Neural cell (in vitro differentiated cells): ENCODE measurements at regions not wholly inside any gene's neighbourhood (a gene's known extent, or its start where the extent isn't known, plus 50 kb on each side); places are given as distances from the start of the nearest gene placed in this dataset.

Experiments
- H2AFZ ChIP-seq: fragments of 200-600, 300-800 bp; sonication (generic), shearing (Covaris generic); 2 replicates; pipeline ENCODE4 v1.6.0; 2014; ENCODE audit warnings: low read depth, mild to moderate bottlenecking, antibody characterized with exemption, low read length, moderate library complexity
- H3F3A ChIP-seq: fragments of 200-600 bp; shearing (Covaris generic); 2 replicates; pipeline ENCODE4 v1.6.1; 2016; ENCODE audit warnings: mild to moderate bottlenecking, moderate library complexity, mixed read lengths, antibody characterized with exemption, low read length; ENCODE audit not compliant: insufficient read depth, poor library complexity, severe bottlenecking
- H3K27ac ChIP-seq: fragments of 200-600, 300-800 bp; sonication (generic), shearing (Covaris generic); 2 replicates; pipeline ENCODE4 v1.5.1; 2014; ENCODE audit warnings: mild to moderate bottlenecking, low read length, moderate library complexity
- H3K27me3 ChIP-seq: fragments of 300-800, 200-600 bp; sonication (generic), shearing (Covaris generic); 2 replicates; pipeline ENCODE4 v1.6.0; 2014; ENCODE audit warnings: mild to moderate bottlenecking, low read depth, low read length, moderate library complexity; ENCODE audit not compliant: insufficient read depth
- H3K36me3 ChIP-seq: fragments of 300-800, 200-600 bp; sonication (generic), shearing (Covaris generic); 2 replicates; pipeline ENCODE4 v1.5.1; 2014; ENCODE audit warnings: mild to moderate bottlenecking, antibody characterized with exemption, low read length, moderate library complexity; ENCODE audit not compliant: insufficient read depth
- H3K4me2 ChIP-seq: fragments of 300-800, 200-600 bp; sonication (generic), shearing (Covaris generic); 2 replicates; pipeline ENCODE4 v1.6.0; 2014; ENCODE audit warnings: mild to moderate bottlenecking, low read length
- H3K4me3 ChIP-seq: fragments of 300-800, 200-600 bp; sonication (generic), shearing (Covaris generic); 2 replicates; pipeline ENCODE4 v1.5.1; 2014; ENCODE audit warnings: mild to moderate bottlenecking, low read length, moderate library complexity
- H3K79me2 ChIP-seq: fragments of 200-600 bp; shearing (Covaris generic); replicated peaks from 2 replicates; pipeline ENCODE4 v1.6.0; 2014; ENCODE audit warnings: mild to moderate bottlenecking, low read length, moderate library complexity; ENCODE audit not compliant: insufficient read depth
- H3K9ac ChIP-seq: fragments of 300-800, 200-600 bp; sonication (generic), shearing (Covaris generic); 2 replicates; pipeline ENCODE4 v1.6.1; 2016; ENCODE audit warnings: mild to moderate bottlenecking, low read length, mixed read lengths
- H3K9me2 ChIP-seq: fragments of 200-600 bp; shearing (Covaris generic); 2 replicates; pipeline ENCODE4 v1.6.1; 2016; ENCODE audit warnings: mild to moderate bottlenecking, low read length, mixed read lengths; ENCODE audit not compliant: insufficient read depth
- H3K9me3 ChIP-seq: fragments of 200-600, 300-800 bp; sonication (generic), shearing (Covaris generic); 2 replicates; pipeline ENCODE4 v1.6.1; 2016; ENCODE audit warnings: mild to moderate bottlenecking, mixed run types, low read length, moderate library complexity, mixed read lengths
- H4K20me1 ChIP-seq: fragments of 200-600 bp; shearing (Covaris generic); 2 replicates; pipeline ENCODE4 v1.6.1; 2016; ENCODE audit warnings: mild to moderate bottlenecking, mixed run types; ENCODE audit not compliant: insufficient read depth
- EP300 ChIP-seq: fragments of 450-650 bp; conservative IDR thresholded peaks from 2 replicates; pipeline ENCODE4 v1.6.1; 2014; ENCODE audit warnings: antibody characterized with exemption, mild to moderate bottlenecking, moderate library complexity; ENCODE audit not compliant: poor library complexity, severe bottlenecking
- EZH2 ChIP-seq: fragments of 200-600, 300-800 bp; shearing (Covaris generic), sonication (generic); IDR thresholded peaks from 2 replicates; pipeline ENCODE4 v1.6.1; 2014; ENCODE audit warnings: antibody characterized with exemption, low read length, borderline replicate concordance, mild to moderate bottlenecking; ENCODE audit not compliant: insufficient read depth, poor library complexity, severe bottlenecking
- MXI1 ChIP-seq: fragments of 450-650 bp; conservative IDR thresholded peaks from 2 replicates; pipeline ENCODE4 v1.6.1; 2014; ENCODE audit warnings: antibody characterized with exemption, mild to moderate bottlenecking; ENCODE audit not compliant: poor library complexity, severe bottlenecking
- POLR2AphosphoS5 ChIP-seq: IDR thresholded peaks from 2 replicates; pipeline ENCODE4 v1.6.1; 2012
- RAD21 ChIP-seq: fragments of 450-650 bp; conservative IDR thresholded peaks from 2 replicates; pipeline ENCODE4 v1.6.1; 2014; ENCODE audit warnings: antibody characterized with exemption, mild to moderate bottlenecking, moderate library complexity
- SMC3 ChIP-seq: fragments of 450-650 bp; conservative IDR thresholded peaks from 2 replicates; pipeline ENCODE4 v1.6.1; 2014; ENCODE audit warnings: antibody characterized with exemption, mild to moderate bottlenecking, moderate library complexity; ENCODE audit not compliant: poor library complexity
- TAF1 ChIP-seq: IDR thresholded peaks from 2 replicates; pipeline ENCODE4 v1.6.1; 2012; ENCODE audit warnings: low read depth
- TF ChIP-seq, protein P1 (sequence below): IDR thresholded peaks from 2 replicates; pipeline ENCODE4 v1.6.1; 2012; ENCODE audit warnings: borderline replicate concordance
- TF ChIP-seq, protein P2 (sequence below): fragments of 450-650 bp; IDR thresholded peaks from 2 replicates; pipeline ENCODE4 v1.5.1; 2014; ENCODE audit warnings: antibody characterized with exemption, mild to moderate bottlenecking, moderate library complexity; ENCODE audit not compliant: poor library complexity, severe bottlenecking

DNA sequence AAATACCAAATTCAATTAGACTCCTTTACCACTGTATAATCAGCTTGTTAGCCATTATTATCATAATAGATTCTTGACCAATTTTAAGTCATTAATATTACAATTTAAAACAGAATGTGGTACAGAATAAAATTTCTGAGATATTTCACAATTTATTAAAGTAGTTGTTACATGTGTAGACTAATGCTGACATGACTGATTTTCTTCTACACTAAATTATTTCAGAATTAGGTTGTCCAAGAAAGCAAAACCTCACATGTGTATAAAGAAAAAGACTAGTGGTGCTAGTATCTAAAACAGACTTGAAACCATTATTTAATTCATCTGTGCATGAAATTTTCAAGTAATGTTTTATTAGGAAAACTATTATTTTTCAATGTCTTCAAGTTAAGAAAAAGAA, 79.2 kb upstream of the COL3A1 start:
- Histone ChIP-seq H4K20me1 (no peaks in the 10 kb centered on the region), H3K79me2 (no peaks in the 10 kb centered on the region), H3K4me2 (no peak overlapping the region), H3K9me3 (no peaks in the 10 kb centered on the region), H3F3A (no peaks in the 10 kb centered on the region), H3K9me2 (no peaks in the 10 kb centered on the region), H3K27ac (no peak overlapping the region), H3K27me3 (no peaks in the 10 kb centered on the region), H3K9ac (no peak overlapping the region), H3K4me3 (no peak overlapping the region), H2AFZ (no peak overlapping the region), H3K36me3 (no peaks in the 10 kb centered on the region)
- no peak for TF ChIP-seq TAF1

DNA sequence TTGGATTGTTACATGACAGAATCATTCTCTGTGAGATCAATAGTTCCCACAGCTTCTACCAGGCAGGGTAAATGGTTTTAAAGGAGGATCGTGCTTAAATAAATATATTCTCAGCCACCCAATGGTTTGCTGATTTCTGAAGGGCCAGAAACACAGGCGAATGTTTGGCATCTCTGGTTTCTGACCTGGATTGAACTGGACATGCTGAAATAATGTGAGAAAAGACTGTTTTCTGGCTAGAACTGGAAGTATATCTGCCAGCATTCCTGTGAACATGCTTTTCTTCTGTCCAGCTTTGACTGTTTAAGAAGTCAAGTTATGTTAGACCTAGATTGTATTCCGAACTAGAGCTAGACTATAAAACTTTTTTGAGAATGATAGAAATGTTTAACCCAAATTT, 77.1 kb upstream of the COL3A1 start:
- H3K27ac ChIP-seq, result no peak overlapping the region
- no peak overlapping the region for H3K9ac ChIP-seq
- no peaks in the 10 kb centered on the region for H3K36me3 ChIP-seq
- H3K9me3 ChIP-seq, result no peaks in the 10 kb centered on the region
- H3K4me3 ChIP-seq, result no peak overlapping the region
- no peak overlapping the region for H3K4me2 ChIP-seq
- H3K9me2 ChIP-seq, result no peaks in the 10 kb centered on the region
- TF ChIP-seq EZH2, result no peak
- no peak for TF ChIP-seq RAD21
- TF ChIP-seq, protein P1, sequence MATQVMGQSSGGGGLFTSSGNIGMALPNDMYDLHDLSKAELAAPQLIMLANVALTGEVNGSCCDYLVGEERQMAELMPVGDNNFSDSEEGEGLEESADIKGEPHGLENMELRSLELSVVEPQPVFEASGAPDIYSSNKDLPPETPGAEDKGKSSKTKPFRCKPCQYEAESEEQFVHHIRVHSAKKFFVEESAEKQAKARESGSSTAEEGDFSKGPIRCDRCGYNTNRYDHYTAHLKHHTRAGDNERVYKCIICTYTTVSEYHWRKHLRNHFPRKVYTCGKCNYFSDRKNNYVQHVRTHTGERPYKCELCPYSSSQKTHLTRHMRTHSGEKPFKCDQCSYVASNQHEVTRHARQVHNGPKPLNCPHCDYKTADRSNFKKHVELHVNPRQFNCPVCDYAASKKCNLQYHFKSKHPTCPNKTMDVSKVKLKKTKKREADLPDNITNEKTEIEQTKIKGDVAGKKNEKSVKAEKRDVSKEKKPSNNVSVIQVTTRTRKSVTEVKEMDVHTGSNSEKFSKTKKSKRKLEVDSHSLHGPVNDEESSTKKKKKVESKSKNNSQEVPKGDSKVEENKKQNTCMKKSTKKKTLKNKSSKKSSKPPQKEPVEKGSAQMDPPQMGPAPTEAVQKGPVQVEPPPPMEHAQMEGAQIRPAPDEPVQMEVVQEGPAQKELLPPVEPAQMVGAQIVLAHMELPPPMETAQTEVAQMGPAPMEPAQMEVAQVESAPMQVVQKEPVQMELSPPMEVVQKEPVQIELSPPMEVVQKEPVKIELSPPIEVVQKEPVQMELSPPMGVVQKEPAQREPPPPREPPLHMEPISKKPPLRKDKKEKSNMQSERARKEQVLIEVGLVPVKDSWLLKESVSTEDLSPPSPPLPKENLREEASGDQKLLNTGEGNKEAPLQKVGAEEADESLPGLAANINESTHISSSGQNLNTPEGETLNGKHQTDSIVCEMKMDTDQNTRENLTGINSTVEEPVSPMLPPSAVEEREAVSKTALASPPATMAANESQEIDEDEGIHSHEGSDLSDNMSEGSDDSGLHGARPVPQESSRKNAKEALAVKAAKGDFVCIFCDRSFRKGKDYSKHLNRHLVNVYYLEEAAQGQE, result no peak
- H4K20me1 ChIP-seq, result no peaks in the 10 kb centered on the region
- no peaks in the 10 kb centered on the region for H3K27me3 ChIP-seq
- H3F3A ChIP-seq, result no peaks in the 10 kb centered on the region
- no peaks in the 10 kb centered on the region for H3K79me2 ChIP-seq
- H2AFZ ChIP-seq, result no peak overlapping the region

DNA sequence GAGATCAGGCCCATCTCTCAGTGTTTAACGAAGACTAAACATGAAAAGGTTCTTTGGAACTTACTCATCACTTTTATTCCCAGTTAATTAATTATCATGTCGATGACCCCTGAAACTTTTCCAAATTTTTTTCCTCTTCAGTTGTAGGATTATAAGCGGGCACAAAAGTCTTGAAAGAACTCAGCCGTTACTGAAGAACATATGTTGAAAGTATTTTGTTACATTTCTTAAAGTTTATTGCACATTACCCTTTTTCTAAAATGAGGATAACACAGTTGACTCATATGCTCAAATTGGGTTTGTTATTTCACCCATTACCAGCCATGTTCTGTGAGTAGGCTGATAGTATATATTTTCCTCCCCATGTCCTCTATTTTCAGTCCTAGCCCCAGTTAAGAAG, 75.9 kb upstream of the COL3A1 start:
- Histone ChIP-seq H3K4me3 (no peak overlapping the region), H3K9ac (no peak overlapping the region), H3K79me2 (no peaks in the 10 kb centered on the region), H3K9me2 (no peaks in the 10 kb centered on the region), H4K20me1 (no peaks in the 10 kb centered on the region), H3K27me3 (no peaks in the 10 kb centered on the region), H3K36me3 (no peaks in the 10 kb centered on the region), H3K27ac (no peak overlapping the region), H2AFZ (no peak overlapping the region), H3K9me3 (no peaks in the 10 kb centered on the region), H3F3A (no peaks in the 10 kb centered on the region), H3K4me2 (no peak overlapping the region)
- TF ChIP-seq TAF1, result no peak
- TF ChIP-seq POLR2AphosphoS5, result no peak
- TF ChIP-seq, protein P1, result no peak
- no peak for TF ChIP-seq EP300
- TF ChIP-seq EZH2, result no peak
- TF ChIP-seq SMC3, result no peak
- TF ChIP-seq, protein P2, sequence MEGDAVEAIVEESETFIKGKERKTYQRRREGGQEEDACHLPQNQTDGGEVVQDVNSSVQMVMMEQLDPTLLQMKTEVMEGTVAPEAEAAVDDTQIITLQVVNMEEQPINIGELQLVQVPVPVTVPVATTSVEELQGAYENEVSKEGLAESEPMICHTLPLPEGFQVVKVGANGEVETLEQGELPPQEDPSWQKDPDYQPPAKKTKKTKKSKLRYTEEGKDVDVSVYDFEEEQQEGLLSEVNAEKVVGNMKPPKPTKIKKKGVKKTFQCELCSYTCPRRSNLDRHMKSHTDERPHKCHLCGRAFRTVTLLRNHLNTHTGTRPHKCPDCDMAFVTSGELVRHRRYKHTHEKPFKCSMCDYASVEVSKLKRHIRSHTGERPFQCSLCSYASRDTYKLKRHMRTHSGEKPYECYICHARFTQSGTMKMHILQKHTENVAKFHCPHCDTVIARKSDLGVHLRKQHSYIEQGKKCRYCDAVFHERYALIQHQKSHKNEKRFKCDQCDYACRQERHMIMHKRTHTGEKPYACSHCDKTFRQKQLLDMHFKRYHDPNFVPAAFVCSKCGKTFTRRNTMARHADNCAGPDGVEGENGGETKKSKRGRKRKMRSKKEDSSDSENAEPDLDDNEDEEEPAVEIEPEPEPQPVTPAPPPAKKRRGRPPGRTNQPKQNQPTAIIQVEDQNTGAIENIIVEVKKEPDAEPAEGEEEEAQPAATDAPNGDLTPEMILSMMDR, result no peak
- no peak for TF ChIP-seq MXI1
- TF ChIP-seq RAD21, result no peak
